Activated naive CD8-positive, alpha-beta T cell treated with anti-CD3 and anti-CD28 coated beads, Interleukin-2, amount 50 U/mL, for 24 hours (primary cell): ENCODE measurements at regions not wholly inside any gene's neighbourhood (a gene's known extent, or its start where the extent isn't known, plus 50 kb on each side); places are given as distances from the start of the nearest gene placed in this dataset.

ENCODE experiments used
- ATAC-seq: fragments of 150-1000 bp; cut with Tn5 transposase; one replicate; pipeline ENCODE4 v1.10.0; 2021
- DNase-seq: peaks from one replicate; pipeline ENCODE4 v3.0.0; 2021
- H3K27ac Mint-ChIP-seq: one replicate; pipeline ENCODE4 v1.8.0; 2021; ENCODE audit warnings: mild to moderate bottlenecking, mixed read lengths
- H3K27me3 Mint-ChIP-seq: one replicate; pipeline ENCODE4 v1.8.0; 2021; ENCODE audit warnings: mixed read lengths
- H3K36me3 Mint-ChIP-seq: one replicate; pipeline ENCODE4 v1.8.0; 2021; ENCODE audit warnings: low read depth, mixed read lengths
- H3K4me1 Mint-ChIP-seq: one replicate; pipeline ENCODE4 v1.8.0; 2021; ENCODE audit warnings: mixed read lengths
- H3K4me3 Mint-ChIP-seq: one replicate; pipeline ENCODE4 v1.8.0; 2021; ENCODE audit warnings: mild to moderate bottlenecking, moderate library complexity, mixed read lengths
- H3K9me3 Mint-ChIP-seq: one replicate; pipeline ENCODE4 v1.8.0; 2021; ENCODE audit warnings: mixed read lengths

DNA sequence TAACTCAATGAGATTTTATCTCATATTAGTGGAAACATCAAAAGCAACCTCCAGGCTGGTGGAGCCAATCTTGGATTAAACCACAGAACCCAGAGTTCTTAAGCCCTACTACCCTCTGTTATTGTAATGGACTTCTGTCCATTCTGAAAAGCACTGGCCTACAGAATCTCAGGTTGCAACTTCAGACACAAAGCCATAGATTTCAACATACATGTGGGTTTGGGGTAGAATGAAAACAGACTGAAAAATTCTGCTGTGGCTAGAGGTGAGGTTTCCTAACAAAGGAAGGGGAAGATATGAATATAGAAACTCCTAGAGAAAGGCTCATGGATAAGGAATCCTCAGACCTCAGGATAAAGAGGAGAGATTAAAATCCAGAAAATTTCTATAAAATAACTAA lies 569.8 kb upstream of the RIOK2 start:
- Mint-ChIP-seq H3K4me1 (no peaks in the 10 kb centered on the region), H3K9me3 (no peaks in the 10 kb centered on the region), H3K36me3 (no peaks in the 10 kb centered on the region), H3K4me3 (no peak overlapping the region), H3K27me3 (no peaks in the 10 kb centered on the region), H3K27ac (no peak overlapping the region)
- DNase-seq (no peak), ATAC-seq (no peak)

DNA sequence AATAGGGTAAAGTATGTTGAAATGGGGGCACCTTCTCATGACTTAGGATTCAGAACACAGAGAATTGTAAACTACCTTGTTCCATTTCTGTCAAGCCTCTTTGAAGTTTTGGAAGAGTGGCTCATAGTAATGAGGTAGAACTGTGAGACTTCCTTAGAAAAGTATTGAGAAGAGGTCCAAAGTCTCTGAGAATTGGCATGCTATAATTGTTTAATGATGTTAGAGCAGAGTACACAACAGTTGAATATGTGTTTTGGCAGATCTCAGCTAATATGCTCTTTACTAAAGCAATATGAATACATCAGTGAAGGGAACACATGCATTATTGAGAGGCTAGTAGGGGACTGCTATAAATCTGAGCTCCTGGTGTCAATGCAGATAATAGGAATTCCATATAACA lies 579.4 kb upstream of the RIOK2 start:
- ATAC-seq (no peak), DNase-seq (no peak)
- Mint-ChIP-seq H3K4me3 (no peak overlapping the region), H3K27ac (no peak overlapping the region), H3K27me3 (no peaks in the 10 kb centered on the region), H3K36me3 (no peaks in the 10 kb centered on the region), H3K9me3 (no peaks in the 10 kb centered on the region), H3K4me1 (peaks cover 2% of the 10 kb centered on the region)

DNA sequence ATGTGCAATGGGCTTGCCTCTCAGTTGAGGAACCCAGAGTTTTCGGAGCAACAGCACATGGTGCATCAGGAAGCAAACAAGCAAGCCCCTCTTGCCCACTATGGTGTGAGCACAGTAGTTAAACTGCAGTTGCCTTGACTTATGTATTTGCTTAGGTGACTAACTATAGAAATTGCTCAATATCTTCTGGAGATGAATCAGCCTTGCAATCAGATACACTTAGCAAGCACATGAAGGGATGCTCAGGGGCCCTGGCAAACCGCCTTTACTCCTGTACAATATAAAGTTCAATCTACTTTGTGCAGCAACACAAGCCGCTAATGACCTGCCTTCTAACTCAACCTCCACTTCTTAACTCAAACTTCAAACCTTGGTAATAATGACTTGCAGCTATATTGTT lies 581.7 kb upstream of the RIOK2 start:
- peaks cover 2% of the 10 kb centered on the region for H3K4me1 Mint-ChIP-seq
- no peaks in the 10 kb centered on the region for H3K36me3 Mint-ChIP-seq
- no peaks in the 10 kb centered on the region for H3K9me3 Mint-ChIP-seq
- H3K4me3 Mint-ChIP-seq = no peak overlapping the region
- no peak for ATAC-seq
- no peak overlapping the region for H3K27ac Mint-ChIP-seq
- no peaks in the 10 kb centered on the region for H3K27me3 Mint-ChIP-seq
- no peak for DNase-seq

DNA sequence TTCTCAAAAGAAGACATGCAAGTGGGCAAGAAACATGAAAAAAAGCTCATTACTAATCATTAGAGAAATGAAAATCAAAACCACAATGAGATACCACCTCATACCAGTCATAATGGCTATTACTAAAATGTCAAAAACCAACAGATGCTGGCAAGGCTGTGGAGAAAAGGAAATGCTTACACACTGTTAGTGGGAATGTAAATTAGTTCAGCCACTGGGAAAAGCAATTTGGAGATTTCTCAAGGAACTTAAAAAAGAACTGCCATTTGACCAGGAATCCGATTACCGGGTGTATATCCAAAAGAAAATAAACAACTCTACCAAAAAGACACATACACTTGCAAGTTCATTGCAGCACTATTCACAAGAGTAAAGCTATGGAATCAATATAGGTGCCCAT lies 595.4 kb upstream of the RIOK2 start:
- Mint-ChIP-seq H3K27ac (no peak overlapping the region), H3K36me3 (no peaks in the 10 kb centered on the region), H3K27me3 (no peaks in the 10 kb centered on the region), H3K4me1 (no peaks in the 10 kb centered on the region), H3K4me3 (no peak overlapping the region), H3K9me3 (peaks cover 16% of the 10 kb centered on the region)
- DNase-seq = no peak
- ATAC-seq = no peak

DNA sequence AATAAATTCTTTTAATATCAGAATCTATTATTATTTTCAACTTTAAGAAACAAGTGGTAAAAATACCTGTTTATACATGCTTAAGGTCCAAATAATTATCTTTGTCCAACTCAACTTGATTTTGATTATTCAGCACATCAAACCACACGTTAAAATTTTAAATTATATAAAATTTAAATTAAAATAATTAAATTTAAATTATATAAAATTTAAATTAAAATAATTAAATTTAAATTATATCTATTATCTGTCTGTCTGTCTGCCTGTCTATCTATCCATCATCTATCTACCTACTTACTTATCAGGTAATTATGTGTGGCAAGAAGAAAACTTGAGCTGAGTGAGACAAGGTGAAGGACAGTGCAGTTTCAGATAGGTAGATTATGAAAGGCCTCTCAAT lies 605.3 kb upstream of the RIOK2 start:
- H3K36me3 Mint-ChIP-seq = no peaks in the 10 kb centered on the region
- H3K9me3 Mint-ChIP-seq = peaks cover 8% of the 10 kb centered on the region
- DNase-seq (no peak), ATAC-seq (no peak)
- H3K4me1 Mint-ChIP-seq = no peaks in the 10 kb centered on the region
- H3K4me3 Mint-ChIP-seq = no peak overlapping the region
- no peak overlapping the region for H3K27ac Mint-ChIP-seq
- no peaks in the 10 kb centered on the region for H3K27me3 Mint-ChIP-seq

DNA sequence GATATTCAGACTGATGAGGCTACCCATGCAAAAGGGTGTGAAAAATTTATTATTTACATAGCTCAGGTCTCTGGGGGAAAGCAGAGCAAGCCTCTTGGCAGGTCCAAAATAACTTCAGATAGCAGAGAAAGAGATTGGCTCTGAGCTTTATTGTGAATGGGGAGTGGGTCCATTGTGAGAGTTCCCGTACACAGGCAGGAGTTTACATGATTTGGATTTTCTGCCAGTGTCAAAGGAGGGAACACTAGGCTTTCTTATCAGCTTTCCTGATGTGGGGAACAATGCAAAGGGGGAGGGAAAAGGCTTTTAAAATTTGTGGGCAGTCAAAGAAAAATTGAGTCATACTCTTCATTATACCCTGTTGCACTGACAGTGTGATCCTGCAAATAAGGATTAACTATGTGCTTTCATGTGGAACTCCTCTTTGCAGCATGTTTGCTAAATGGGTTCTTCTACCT lies 615.0 kb upstream of the RIOK2 start:
- no peak overlapping the region for H3K4me3 Mint-ChIP-seq
- no peak overlapping the region for H3K27ac Mint-ChIP-seq
- no peak for DNase-seq
- H3K27me3 Mint-ChIP-seq = no peaks in the 10 kb centered on the region
- ATAC-seq = no peak
- H3K9me3 Mint-ChIP-seq = no peaks in the 10 kb centered on the region
- no peaks in the 10 kb centered on the region for H3K36me3 Mint-ChIP-seq
- H3K4me1 Mint-ChIP-seq = no peaks in the 10 kb centered on the region

DNA sequence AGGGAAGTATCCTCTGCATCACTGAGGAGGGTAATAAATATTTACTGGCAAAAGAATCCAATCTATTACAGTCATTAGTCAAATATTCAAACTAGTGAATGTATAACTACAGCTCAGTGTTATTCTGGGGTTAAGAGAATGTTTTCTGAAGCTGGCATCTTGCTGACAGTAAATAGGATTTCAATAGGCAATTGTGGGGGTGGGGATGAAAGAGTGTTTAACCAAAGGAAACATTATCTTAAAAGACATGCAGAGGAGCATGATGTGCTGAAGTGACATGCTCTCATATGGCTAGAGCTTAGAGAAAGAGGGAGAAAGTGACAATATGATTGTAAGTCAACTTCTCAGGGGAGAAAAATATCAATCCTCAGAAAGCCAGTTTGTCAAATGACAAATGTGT lies 618.4 kb upstream of the RIOK2 start:
- H3K36me3 Mint-ChIP-seq = no peaks in the 10 kb centered on the region
- H3K4me3 Mint-ChIP-seq = no peak overlapping the region
- H3K9me3 Mint-ChIP-seq = no peaks in the 10 kb centered on the region
- DNase-seq = no peak
- H3K27me3 Mint-ChIP-seq = no peaks in the 10 kb centered on the region
- H3K4me1 Mint-ChIP-seq = no peaks in the 10 kb centered on the region
- no peak for ATAC-seq
- no peak overlapping the region for H3K27ac Mint-ChIP-seq

DNA sequence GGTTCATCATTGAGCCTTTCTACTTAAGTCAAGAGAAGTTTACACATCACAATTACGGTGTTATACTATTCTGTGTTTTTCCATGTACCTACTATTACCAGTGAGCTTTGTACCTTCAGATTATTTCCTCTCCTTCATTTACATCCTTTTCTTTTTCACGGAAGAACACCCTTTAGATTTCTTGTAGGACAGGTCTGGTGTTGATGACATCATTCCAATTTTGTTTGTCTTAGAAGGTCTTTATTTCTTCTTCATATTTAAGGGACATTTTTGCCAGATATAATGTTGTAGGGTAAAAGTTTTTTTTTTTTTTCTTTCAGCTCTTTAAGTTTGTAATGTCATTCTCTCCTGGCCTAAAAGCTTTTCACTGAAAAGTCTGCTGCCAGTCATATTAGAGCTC lies 637.1 kb upstream of the RIOK2 start:
- H3K4me3 Mint-ChIP-seq = no peak overlapping the region
- H3K27ac Mint-ChIP-seq = no peak overlapping the region
- no peaks in the 10 kb centered on the region for H3K27me3 Mint-ChIP-seq
- no peak for DNase-seq
- H3K4me1 Mint-ChIP-seq = no peaks in the 10 kb centered on the region
- no peak for ATAC-seq
- no peaks in the 10 kb centered on the region for H3K36me3 Mint-ChIP-seq
- peaks cover 9% of the 10 kb centered on the region for H3K9me3 Mint-ChIP-seq

DNA sequence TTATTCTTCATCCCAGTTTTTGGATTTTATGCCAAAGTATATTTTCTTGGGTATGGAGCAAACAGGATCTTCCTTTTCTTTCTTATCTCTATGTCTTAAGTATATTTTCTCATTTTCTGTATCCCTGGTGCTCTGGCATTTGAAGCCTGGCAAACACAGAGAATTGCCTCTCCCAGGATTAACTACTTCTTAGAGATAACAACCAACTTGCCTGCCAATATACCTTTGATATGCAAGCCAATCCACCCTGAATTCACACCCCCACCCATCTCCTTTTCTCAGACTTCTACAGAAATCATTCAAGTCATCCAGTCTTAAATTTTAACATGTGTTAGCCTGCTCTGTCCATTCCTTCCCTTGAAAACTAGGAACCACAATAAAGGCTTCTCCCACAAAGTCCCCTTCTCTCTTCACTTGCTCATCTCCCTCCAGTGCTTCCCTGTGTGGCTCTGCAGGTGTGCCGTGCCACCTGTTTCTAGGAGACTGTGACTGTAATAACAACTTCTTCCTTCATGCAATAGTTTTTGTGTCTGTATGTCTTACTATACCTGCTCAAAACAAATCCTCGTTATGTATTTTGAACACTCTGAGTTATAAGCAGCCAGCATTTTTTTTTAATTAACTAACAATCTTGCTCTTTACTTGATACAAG lies 649.7 kb upstream of the RIOK2 start:
- H3K4me3 Mint-ChIP-seq = no peak overlapping the region
- no peaks in the 10 kb centered on the region for H3K9me3 Mint-ChIP-seq
- H3K27me3 Mint-ChIP-seq = peaks cover 2% of the 10 kb centered on the region
- H3K36me3 Mint-ChIP-seq = no peaks in the 10 kb centered on the region
- DNase-seq = no peak
- no peak for ATAC-seq
- no peaks in the 10 kb centered on the region for H3K4me1 Mint-ChIP-seq
- H3K27ac Mint-ChIP-seq = no peak overlapping the region

DNA sequence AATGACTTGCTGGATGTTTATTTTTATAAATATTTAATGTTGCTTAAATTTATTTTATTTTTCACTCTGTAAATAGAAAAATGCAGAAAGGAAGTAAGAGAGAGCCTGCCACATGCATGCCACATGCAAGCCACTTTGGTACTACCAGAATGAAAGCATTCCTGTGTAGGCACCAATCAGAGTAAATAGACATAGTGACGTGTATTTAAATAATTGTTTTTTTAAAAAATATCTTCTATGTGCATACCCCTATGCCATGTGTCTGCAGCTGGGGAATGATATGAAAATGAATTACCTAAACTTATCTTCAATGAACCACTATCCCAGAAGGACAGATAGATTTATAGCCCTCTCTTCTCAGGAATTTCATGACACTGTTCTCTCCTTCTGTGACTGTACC lies 651.5 kb upstream of the RIOK2 start:
- H3K4me1 Mint-ChIP-seq = no peaks in the 10 kb centered on the region
- no peak overlapping the region for H3K4me3 Mint-ChIP-seq
- H3K27ac Mint-ChIP-seq = no peak overlapping the region
- no peaks in the 10 kb centered on the region for H3K36me3 Mint-ChIP-seq
- peaks cover 2% of the 10 kb centered on the region for H3K27me3 Mint-ChIP-seq
- no peak for ATAC-seq
- H3K9me3 Mint-ChIP-seq = no peaks in the 10 kb centered on the region
- no peak for DNase-seq

DNA sequence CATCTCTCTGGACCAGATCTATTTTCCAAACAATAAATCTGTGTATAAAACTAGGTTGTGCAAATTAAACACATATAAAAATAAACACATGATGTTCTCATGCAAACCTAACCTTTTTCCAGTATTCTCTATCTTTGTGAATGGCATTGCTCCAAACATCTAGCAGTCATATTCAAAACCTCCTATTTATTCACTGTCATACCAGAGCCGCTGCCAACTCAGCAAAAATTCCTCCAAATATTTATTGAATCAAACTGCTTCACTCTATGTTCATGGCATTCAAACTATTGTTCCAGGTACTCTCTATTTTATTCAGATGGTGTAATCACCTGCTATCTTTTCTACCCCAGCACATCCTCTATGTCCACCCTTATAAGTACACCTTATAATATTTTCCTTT lies 652.1 kb upstream of the RIOK2 start:
- Mint-ChIP-seq H3K27ac (no peak overlapping the region), H3K36me3 (no peaks in the 10 kb centered on the region), H3K27me3 (peaks cover 2% of the 10 kb centered on the region), H3K4me1 (no peaks in the 10 kb centered on the region), H3K9me3 (no peaks in the 10 kb centered on the region), H3K4me3 (no peak overlapping the region)
- DNase-seq (no peak), ATAC-seq (no peak)

DNA sequence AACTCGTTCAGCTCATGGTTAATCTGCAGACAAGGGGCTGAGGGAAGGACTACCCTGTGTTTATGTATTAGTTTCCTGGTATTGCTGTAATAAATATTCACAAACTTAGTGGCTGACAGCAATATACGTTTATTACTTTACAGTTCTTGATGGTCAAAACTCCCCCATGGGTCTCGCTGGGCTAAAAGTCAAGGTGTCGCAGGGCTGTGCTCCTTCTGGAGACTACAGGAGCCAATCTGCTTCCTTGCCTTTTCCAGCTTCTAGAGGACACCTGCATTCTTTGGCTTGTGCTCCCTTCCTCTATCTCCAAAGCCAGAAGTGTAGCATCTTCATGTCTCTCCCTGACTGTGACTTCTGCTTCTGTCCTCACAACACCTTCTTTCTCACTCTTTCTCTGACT lies 653.8 kb upstream of the RIOK2 start:
- Mint-ChIP-seq H3K4me3 (no peak overlapping the region), H3K27ac (no peak overlapping the region), H3K9me3 (no peaks in the 10 kb centered on the region), H3K4me1 (no peaks in the 10 kb centered on the region), H3K27me3 (peaks cover 2% of the 10 kb centered on the region), H3K36me3 (no peaks in the 10 kb centered on the region)
- ATAC-seq (no peak), DNase-seq (no peak)

DNA sequence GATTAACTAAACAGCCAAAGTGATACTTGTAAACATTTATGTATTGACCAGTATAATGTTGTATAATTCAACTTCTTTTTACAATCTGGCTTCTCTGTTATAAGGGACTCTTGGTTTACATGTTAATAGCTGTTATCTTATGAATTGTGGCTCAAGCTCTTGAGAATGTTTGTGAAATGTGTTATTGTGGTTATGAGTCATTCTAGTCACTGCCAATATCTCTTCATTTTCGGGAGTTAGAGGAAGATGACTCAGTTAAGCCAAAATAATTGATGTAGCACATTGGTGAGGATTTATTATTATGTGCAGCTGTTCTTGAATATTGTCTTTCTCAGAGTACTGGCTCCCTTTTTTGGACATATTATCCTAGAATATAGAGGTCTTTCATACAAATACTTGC lies 655.2 kb upstream of the RIOK2 start:
- Mint-ChIP-seq H3K27ac (no peak overlapping the region), H3K4me1 (no peaks in the 10 kb centered on the region), H3K9me3 (no peaks in the 10 kb centered on the region), H3K4me3 (no peak overlapping the region), H3K36me3 (no peaks in the 10 kb centered on the region), H3K27me3 (peaks cover 2% of the 10 kb centered on the region)
- DNase-seq (no peak), ATAC-seq (no peak)

DNA sequence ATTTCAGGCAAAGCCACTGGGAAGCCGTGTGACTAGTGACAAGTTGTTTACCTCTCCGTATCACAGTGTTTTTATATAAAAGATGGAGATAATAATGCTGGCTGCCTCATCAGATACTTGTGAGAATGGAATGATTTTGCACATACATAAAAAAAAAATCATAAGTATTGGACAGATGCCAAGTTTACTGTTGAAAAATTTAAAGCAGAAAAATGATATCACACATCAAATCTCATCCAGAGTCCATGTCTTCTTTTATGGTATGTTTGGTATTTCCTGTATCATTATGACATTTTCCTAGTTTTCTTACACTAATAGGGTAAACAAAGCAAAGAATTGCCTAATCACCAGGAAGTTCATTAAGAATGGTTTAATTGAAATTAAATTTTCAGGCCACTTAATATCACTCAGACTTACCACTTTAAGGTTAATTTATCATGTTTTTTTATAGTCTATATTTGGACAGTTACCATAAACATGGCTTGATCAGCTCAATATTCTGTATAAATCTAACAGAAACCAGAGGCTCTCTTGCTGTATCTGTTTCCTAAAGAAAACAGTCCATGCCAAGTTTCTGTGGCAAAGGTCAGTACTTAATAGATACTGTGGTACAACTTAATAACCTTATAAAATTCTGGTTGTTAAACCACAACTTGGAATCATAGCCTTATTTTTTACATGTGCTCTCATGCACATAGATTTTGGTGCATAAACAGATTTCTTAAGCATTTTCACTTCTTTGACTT lies 656.5 kb upstream of the RIOK2 start:
- no peak overlapping the region for H3K4me3 Mint-ChIP-seq
- H3K36me3 Mint-ChIP-seq = no peaks in the 10 kb centered on the region
- DNase-seq = no peak
- no peaks in the 10 kb centered on the region for H3K4me1 Mint-ChIP-seq
- no peak for ATAC-seq
- peaks cover 2% of the 10 kb centered on the region for H3K27me3 Mint-ChIP-seq
- no peak overlapping the region for H3K27ac Mint-ChIP-seq
- no peaks in the 10 kb centered on the region for H3K9me3 Mint-ChIP-seq

DNA sequence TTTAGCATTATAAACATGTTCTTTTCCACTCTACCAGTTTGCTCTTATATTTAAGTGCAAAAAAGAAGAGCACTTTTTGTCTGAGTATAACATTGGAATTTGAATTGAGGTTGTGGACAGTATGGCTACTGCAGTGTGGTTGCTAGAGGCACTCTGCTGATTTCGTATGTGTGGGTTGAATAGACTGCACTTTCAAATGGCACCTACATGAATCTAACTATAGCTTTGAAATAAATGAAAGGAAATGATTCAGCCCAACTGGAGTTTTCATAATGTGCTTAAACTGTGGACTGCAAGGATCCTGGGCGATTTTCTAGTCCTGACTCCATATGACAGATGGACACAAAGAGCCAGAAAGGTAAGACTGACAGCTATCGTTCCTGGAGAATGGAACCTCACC lies 657.6 kb upstream of the RIOK2 start:
- Mint-ChIP-seq H3K36me3 (no peaks in the 10 kb centered on the region), H3K9me3 (no peaks in the 10 kb centered on the region), H3K4me3 (no peak overlapping the region), H3K4me1 (no peaks in the 10 kb centered on the region), H3K27me3 (no peaks in the 10 kb centered on the region), H3K27ac (no peak overlapping the region)
- DNase-seq = no peak
- no peak for ATAC-seq

DNA sequence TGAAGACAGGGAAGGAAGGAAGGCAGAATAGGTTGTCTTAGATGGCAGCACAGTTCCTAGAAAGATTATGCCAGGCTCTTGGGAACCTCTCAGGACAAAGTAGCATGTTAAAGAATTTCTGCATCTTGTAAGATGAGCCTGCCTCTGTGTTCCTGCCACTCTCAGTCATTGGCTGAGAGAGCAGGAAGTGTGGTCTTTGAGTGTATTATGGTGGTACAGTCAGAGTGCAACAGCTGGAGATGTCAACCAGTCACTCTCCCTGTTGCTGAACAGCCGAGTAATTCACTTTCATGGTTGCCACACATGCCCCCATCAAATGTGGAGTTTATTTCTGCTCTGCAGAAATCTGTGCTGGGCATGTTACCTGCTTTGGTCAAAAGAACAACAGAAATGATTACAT lies 659.6 kb upstream of the RIOK2 start:
- ATAC-seq (no peak), DNase-seq (no peak)
- Mint-ChIP-seq H3K9me3 (no peaks in the 10 kb centered on the region), H3K36me3 (no peaks in the 10 kb centered on the region), H3K27me3 (no peaks in the 10 kb centered on the region), H3K4me1 (no peaks in the 10 kb centered on the region), H3K4me3 (no peak overlapping the region), H3K27ac (no peak overlapping the region)
